ENCODE measurements at regions not wholly inside any gene's neighbourhood (a gene's known extent, or its start where the extent isn't known, plus 50 kb on each side); places are given as distances from the start of the nearest gene placed in this dataset.

- TF ChIP-seq ETS1 (IDR thresholded peaks at IDR 0.05), result no peak
- no peak for TF ChIP-seq ZNF331 (CRISPR knock-in tag; IDR thresholded peaks at IDR 0.05; ENCODE audit: low read depth)
- no peak for TF ChIP-seq STAT1 (IDR thresholded peaks at IDR 0.05; ENCODE audit: unreplicated experiment)
- no peak for TF ChIP-seq CREB1 (CRISPR knock-in tag; IDR thresholded peaks at IDR 0.05; ENCODE audit: low read depth)
- TF ChIP-seq EZH2 (IDR thresholded peaks at IDR 0.05; ENCODE audit: low read depth, unreplicated experiment), result no peak
- TF ChIP-seq CTCF (conservative IDR thresholded peaks at IDR 0.05; ENCODE audit: low read depth in 2 of 2), result no peak
- TF ChIP-seq JUNB (IDR thresholded peaks at IDR 0.05; ENCODE audit: unreplicated experiment), result no peak
These were observed 277.8 kb downstream of the EPM2A start (continued) for GRCh38 chr6:145457556-145457955.

GRCh38 chr6:145468534-145468933 lies 266.8 kb downstream of the EPM2A start:
- Histone ChIP-seq H3K27me3 (ENCODE audit: insufficient read depth) (no peaks in the 10 kb centered on the region), H3K4me1 (ENCODE audit: insufficient read depth) (no peaks in the 10 kb centered on the region), H3K36me3 (ENCODE audit: insufficient read depth) (no peaks in the 10 kb centered on the region), H3K4me2 (no peak overlapping the region), H3K9me2 (ENCODE audit: insufficient read depth) (peaks cover 5% of the 10 kb centered on the region; the same call in 1 of the 2 replicates), H4K20me1 (replicated peaks; ENCODE audit: insufficient read depth) (no peaks in the 10 kb centered on the region), H3K27ac (ENCODE audit: low read depth) (no peak overlapping the region), H2AFZ (no peak overlapping the region), H3K79me2 (replicated peaks; ENCODE audit: insufficient read depth) (no peaks in the 10 kb centered on the region), H3F3A (replicated peaks; ENCODE audit: low read depth) (no peaks in the 10 kb centered on the region), H3K4me3 (no peak overlapping the region)
- H3K27me3 Mint-ChIP-seq (ENCODE audit: insufficient read depth, low read depth, poor library complexity), result no peaks in the 10 kb centered on the region
- H3K27ac Mint-ChIP-seq, result no peak overlapping the region
- ATAC-seq (no peak), DNase-seq (ENCODE audit: low spot score) (no peak)
- no peaks in the 10 kb centered on the region for H3K36me3 Mint-ChIP-seq (ENCODE audit: low read depth)
- H3K4me3 Mint-ChIP-seq, result no peak overlapping the region
- TF ChIP-seq JUNB (IDR thresholded peaks at IDR 0.05; ENCODE audit: unreplicated experiment), result no peak
- peaks cover 7% of the 10 kb centered on the region; the same call in 1 of the 3 replicates for H3K9me3 Mint-ChIP-seq
- no peaks in the 10 kb centered on the region for H3K4me1 Mint-ChIP-seq

GRCh38 chr6:145469021-145469420 lies 266.3 kb downstream of the EPM2A start:
- H3K4me3 Mint-ChIP-seq, result no peak overlapping the region
- H3K27me3 Mint-ChIP-seq (ENCODE audit: insufficient read depth, low read depth, poor library complexity), result no peaks in the 10 kb centered on the region
- Histone ChIP-seq H3K27me3 (ENCODE audit: insufficient read depth) (no peaks in the 10 kb centered on the region), H2AFZ (no peak overlapping the region), H3K9me2 (ENCODE audit: insufficient read depth) (peaks cover 5% of the 10 kb centered on the region; the same call in 1 of the 2 replicates), H3K27ac (ENCODE audit: low read depth) (no peak overlapping the region), H4K20me1 (replicated peaks; ENCODE audit: insufficient read depth) (no peaks in the 10 kb centered on the region), H3K4me2 (no peak overlapping the region), H3K4me3 (no peak overlapping the region), H3K79me2 (replicated peaks; ENCODE audit: insufficient read depth) (no peaks in the 10 kb centered on the region), H3F3A (replicated peaks; ENCODE audit: low read depth) (no peaks in the 10 kb centered on the region), H3K4me1 (ENCODE audit: insufficient read depth) (no peaks in the 10 kb centered on the region), H3K36me3 (ENCODE audit: insufficient read depth) (no peaks in the 10 kb centered on the region)
- H3K36me3 Mint-ChIP-seq (ENCODE audit: low read depth), result no peaks in the 10 kb centered on the region
- H3K9me3 Mint-ChIP-seq, result peaks cover 9% of the 10 kb centered on the region; the same call in 2 of the 3 replicates
- DNase-seq (ENCODE audit: low spot score), result no peak
- no peaks in the 10 kb centered on the region for H3K4me1 Mint-ChIP-seq
- no peak overlapping the region for H3K27ac Mint-ChIP-seq
- no peak for ATAC-seq
- no peak for TF ChIP-seq ZNF462 (CRISPR knock-in tag; IDR thresholded peaks at IDR 0.05)
- no peak for TF ChIP-seq POLR2AphosphoS5 (IDR thresholded peaks at IDR 0.05; ENCODE audit: low read depth)
- TF ChIP-seq NANOG (IDR thresholded peaks at IDR 0.05; ENCODE audit: borderline replicate concordance), result no peak
- TF ChIP-seq CREB1 (CRISPR knock-in tag; IDR thresholded peaks at IDR 0.05; ENCODE audit: low read depth), result no peak

All from GM23338 (cell line).